Activated B cell treated with CpG ODN at 0.5 μM for 24 hours (primary cell): ENCODE measurements at regions not wholly inside any gene's neighbourhood (a gene's known extent, or its start where the extent isn't known, plus 50 kb on each side); places are given as distances from the start of the nearest gene placed in this dataset.

Source experiments
- ATAC-seq: fragments of 200-7000 bp; cut with Tn5 transposase; one replicate; pipeline ENCODE4 v1.10.0; 2021; ENCODE audit warnings: low read depth, mild to moderate bottlenecking, moderate library complexity
- CTCF ChIA-PET: fragments of 350-600 bp; sonication (Branson Sonifier 250); formaldehyde crosslinking; loops from one replicate; lab custom pipeline; 2021; ENCODE audit warnings: antibody characterized with exemption; lab: Charles Lee
- POLR2A ChIA-PET: fragments of 350-600 bp; sonication (Branson Sonifier 250); formaldehyde crosslinking; loops from one replicate; lab custom pipeline; 2021; ENCODE audit warnings: antibody characterized with exemption; lab: Charles Lee
- DNase-seq: peaks from one replicate; pipeline ENCODE4 v3.0.0; 2022
- H3K27ac Mint-ChIP-seq: one replicate; pipeline ENCODE4 v1.8.0; 2020; ENCODE audit warnings: mixed read lengths
- H3K27me3 Mint-ChIP-seq: one replicate; pipeline ENCODE4 v1.8.0; 2021; ENCODE audit warnings: mixed read lengths
- H3K36me3 Mint-ChIP-seq: one replicate; pipeline ENCODE4 v1.8.0; 2021; ENCODE audit warnings: low read depth, mixed read lengths
- H3K4me1 Mint-ChIP-seq: one replicate; pipeline ENCODE4 v1.8.0; 2021; ENCODE audit warnings: mixed read lengths
- H3K4me3 Mint-ChIP-seq: one replicate; pipeline ENCODE4 v1.8.0; 2020; ENCODE audit warnings: mild to moderate bottlenecking, mixed read lengths
- H3K9me3 Mint-ChIP-seq: one replicate; pipeline ENCODE4 v1.8.0; 2020; ENCODE audit warnings: mixed read lengths
- intact Hi-C: fragments of 100-400 bp; cut with micrococcal nuclease; formaldehyde crosslinking; loops from one replicate; pipeline ENCODE4 v1.15.1; 2024
- TF ChIP-seq, protein P1 (sequence below): fragments of 200-600 bp; IDR thresholded peaks from one replicate; pipeline ENCODE4 v1.8.0; 2022; ENCODE audit warnings: antibody characterized with exemption, mild to moderate bottlenecking

GRCh38 chr22:49209452-49210195 is 618.0 kb downstream of the BRD1 start:
- CTCF ChIA-PET: no interaction called here
- Mint-ChIP-seq H3K4me3 (no peak overlapping the region), H3K4me1 (no peaks in the 10 kb centered on the region), H3K27ac (no peak overlapping the region), H3K36me3 (no peaks in the 10 kb centered on the region), H3K9me3 (no peaks in the 10 kb centered on the region), H3K27me3 (no peaks in the 10 kb centered on the region)
- ATAC-seq (no peak), DNase-seq (no peak)
- POLR2A ChIA-PET: no interaction called here
- TF ChIP-seq, protein P1, sequence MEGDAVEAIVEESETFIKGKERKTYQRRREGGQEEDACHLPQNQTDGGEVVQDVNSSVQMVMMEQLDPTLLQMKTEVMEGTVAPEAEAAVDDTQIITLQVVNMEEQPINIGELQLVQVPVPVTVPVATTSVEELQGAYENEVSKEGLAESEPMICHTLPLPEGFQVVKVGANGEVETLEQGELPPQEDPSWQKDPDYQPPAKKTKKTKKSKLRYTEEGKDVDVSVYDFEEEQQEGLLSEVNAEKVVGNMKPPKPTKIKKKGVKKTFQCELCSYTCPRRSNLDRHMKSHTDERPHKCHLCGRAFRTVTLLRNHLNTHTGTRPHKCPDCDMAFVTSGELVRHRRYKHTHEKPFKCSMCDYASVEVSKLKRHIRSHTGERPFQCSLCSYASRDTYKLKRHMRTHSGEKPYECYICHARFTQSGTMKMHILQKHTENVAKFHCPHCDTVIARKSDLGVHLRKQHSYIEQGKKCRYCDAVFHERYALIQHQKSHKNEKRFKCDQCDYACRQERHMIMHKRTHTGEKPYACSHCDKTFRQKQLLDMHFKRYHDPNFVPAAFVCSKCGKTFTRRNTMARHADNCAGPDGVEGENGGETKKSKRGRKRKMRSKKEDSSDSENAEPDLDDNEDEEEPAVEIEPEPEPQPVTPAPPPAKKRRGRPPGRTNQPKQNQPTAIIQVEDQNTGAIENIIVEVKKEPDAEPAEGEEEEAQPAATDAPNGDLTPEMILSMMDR: no peak
- intact Hi-C loops: no loop called here

DNA sequence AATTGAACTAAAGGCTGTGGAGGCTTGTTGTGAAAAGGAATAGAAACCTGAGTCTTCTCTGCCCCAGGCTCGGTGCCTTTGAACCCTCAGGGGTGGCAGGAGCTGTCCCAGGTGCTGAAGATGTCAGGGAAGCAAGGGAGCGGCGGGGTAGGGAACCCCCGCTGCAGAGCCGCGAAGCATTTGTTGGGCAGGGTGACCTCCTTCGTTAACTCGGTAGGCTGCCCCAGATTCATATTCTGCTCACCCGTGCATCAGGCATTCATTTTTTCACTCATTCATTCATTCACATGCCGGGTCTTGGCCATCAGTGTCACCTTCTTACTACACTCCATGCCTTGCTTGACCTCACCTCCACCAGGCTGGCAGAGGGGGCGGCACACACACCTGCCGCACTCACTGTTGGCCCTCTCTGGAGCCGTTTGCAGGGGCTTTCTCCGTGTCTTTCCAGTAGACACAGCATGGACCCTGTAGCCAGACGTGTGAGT is 618.9 kb downstream of the BRD1 start:
- ChIA-PET CTCF (no interaction called here), POLR2A (no interaction called here)
- Mint-ChIP-seq H3K36me3 (no peaks in the 10 kb centered on the region), H3K27me3 (no peaks in the 10 kb centered on the region), H3K27ac (no peak overlapping the region), H3K4me3 (no peak overlapping the region), H3K4me1 (no peaks in the 10 kb centered on the region), H3K9me3 (no peaks in the 10 kb centered on the region)
- TF ChIP-seq, protein P1: no peak
- ATAC-seq: no peak
- DNase-seq: no peak
- intact Hi-C loops: no loop called here

DNA sequence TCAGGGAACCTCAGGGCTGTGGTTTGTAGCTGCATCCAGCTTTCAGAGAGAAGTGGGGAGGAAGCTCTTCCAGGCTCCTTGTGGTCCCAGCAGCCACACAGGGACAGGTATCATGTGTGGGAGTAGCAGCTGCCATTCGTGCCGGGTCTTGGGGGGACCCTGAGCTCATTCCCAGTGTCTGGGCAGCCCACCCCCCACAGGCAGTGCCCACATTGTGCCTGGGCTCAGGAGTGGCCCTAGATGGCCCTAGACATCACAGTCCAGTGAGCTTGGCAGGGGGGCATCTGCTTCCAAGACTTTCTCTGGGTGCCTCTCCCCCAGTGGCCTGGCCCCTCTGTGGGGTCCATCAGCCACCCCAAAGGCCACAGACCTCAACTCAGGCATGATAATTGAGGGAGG is 619.7 kb downstream of the BRD1 start:
- POLR2A ChIA-PET: no interaction called here
- no peaks in the 10 kb centered on the region for H3K36me3 Mint-ChIP-seq
- CTCF ChIA-PET: no interaction called here
- TF ChIP-seq, protein P1: no peak
- intact Hi-C loops: no loop called here
- H3K4me1 Mint-ChIP-seq: no peaks in the 10 kb centered on the region
- no peak for DNase-seq
- H3K9me3 Mint-ChIP-seq: no peaks in the 10 kb centered on the region
- no peak overlapping the region for H3K4me3 Mint-ChIP-seq
- no peak overlapping the region for H3K27ac Mint-ChIP-seq
- no peak for ATAC-seq
- no peaks in the 10 kb centered on the region for H3K27me3 Mint-ChIP-seq

DNA sequence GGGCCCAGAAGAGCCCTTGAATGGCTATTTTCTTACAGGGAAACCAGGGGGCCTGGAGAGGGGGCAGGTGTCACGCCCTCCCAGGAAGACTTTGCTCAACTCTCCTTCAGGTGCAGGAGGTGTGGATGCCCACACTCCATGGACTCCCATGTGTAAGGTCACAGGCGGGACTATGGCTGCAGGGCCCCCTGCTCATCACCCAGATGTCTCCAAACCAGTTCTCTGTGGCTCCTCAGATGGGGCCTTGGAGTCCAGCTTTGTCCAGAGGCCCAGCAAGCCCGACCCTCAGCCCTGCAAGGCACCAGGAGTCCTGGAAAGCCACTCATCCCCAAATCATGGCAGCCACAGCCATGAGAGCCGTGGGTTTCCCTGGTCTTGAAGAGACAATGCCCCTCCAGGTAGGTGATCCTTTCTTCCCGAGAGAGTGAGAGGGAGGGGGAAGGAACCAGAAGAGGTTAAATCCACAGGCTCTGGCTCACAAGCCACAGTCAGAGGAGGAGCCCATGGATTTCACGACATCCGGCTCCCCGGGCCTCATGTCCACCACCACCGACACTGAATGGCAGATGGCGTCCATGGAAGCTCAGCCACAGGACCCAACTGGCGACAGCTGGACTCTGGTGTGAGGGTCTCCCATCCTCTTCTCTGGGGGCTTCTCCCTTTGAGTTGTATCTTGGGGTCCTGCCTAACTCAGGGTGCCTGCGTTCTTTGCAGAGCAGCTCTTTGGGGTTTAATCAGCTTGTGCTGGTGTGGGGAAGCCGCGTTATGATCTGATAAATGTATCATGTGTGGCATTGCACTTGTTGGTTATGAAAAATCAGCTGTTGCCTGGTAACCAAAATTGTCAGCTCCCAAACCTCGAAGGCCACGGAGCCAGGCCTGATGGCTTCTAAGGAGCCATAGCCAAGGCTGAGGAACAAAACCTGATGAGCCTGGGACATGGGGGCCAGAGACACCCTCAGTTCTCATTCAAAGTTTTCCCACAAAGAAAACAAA is 620.4 kb downstream of the BRD1 start:
- H3K36me3 Mint-ChIP-seq: no peaks in the 10 kb centered on the region
- POLR2A ChIA-PET: no interaction called here
- ATAC-seq (no peak), DNase-seq (no peak)
- CTCF ChIA-PET: no interaction called here
- TF ChIP-seq, protein P1: no peak
- H3K4me1 Mint-ChIP-seq: no peaks in the 10 kb centered on the region
- intact Hi-C loops: no loop called here
- no peak overlapping the region for H3K27ac Mint-ChIP-seq
- no peak overlapping the region for H3K4me3 Mint-ChIP-seq
- no peaks in the 10 kb centered on the region for H3K27me3 Mint-ChIP-seq
- H3K9me3 Mint-ChIP-seq: no peaks in the 10 kb centered on the region

DNA sequence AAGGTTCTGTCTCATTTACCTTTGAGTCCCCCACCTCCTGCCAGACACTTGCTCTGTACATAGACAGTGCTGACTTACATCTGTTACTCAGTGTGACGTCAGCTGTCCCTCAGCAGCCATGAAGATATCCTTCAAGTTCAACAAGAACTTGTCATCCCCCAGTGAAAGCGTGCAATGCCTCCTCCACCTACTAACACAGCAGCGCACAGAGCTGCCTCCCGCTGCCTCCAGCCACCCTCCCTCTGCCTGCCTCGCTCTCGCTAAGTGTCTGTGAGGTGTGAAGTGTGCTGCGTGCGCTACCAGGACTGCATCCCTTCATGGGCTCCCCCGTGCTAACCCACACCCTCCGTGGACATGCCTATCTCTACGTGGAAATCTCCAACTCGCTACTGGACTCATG is 621.4 kb downstream of the BRD1 start:
- Mint-ChIP-seq H3K9me3 (no peaks in the 10 kb centered on the region), H3K4me3 (no peak overlapping the region), H3K27ac (no peak overlapping the region), H3K4me1 (no peaks in the 10 kb centered on the region), H3K36me3 (no peaks in the 10 kb centered on the region), H3K27me3 (no peaks in the 10 kb centered on the region)
- POLR2A ChIA-PET: no interaction called here
- DNase-seq (no peak), ATAC-seq (no peak)
- TF ChIP-seq, protein P1: no peak
- intact Hi-C loops: no loop called here
- CTCF ChIA-PET: no interaction called here
